ENCODE measurements at regions not wholly inside any gene's neighbourhood (a gene's known extent, or its start where the extent isn't known, plus 50 kb on each side); places are given as distances from the start of the nearest gene placed in this dataset.

- DNase-seq (ENCODE audit: low read depth, low spot score) (no peak), ATAC-seq (no peak)
- H3K4me1 ChIP-seq (ENCODE audit: control insufficient read depth in 1 of 2, insufficient read depth in 2 of 2, low read length in 2 of 2): peaks cover 2 to 16% of the 10 kb centered on the region in 2 experiments; a peak in 3 of 4 replicates
- no TSS peak for BruUV-seq (replicated peaks)
- H2AFZ ChIP-seq (ENCODE audit: low read depth, low read length, poor library complexity, severe bottlenecking): no peak overlapping the region
- no peak overlapping the region for H3K9ac ChIP-seq (ENCODE audit: low read length)
- intact Hi-C loops (cut with micrococcal nuclease): loop anchor here (10.0 kb wide), 1 partner anchor 290 kb away; the partner anchor contains the start of gene BCL6
- RAD21 ChIA-PET (ENCODE audit: low non-redundant PET in 1 of 2, low total read pairs in 2 of 2, uncharacterized antibody in 2 of 2, unreplicated experiment in 2 of 2): no interaction called here
- no peaks in the 10 kb centered on the region for H4K20me1 ChIP-seq (ENCODE audit: insufficient read depth)
- no peaks in the 10 kb centered on the region for H3K36me3 ChIP-seq (ENCODE audit: control insufficient read depth in 1 of 2, insufficient read depth in 2 of 2, low read length in 2 of 2)
- POLR2A ChIA-PET: no interaction called here
- CTCF ChIA-PET: no interaction called here
- H3K27ac ChIP-seq (ENCODE audit: low read depth, low read length): no peak overlapping the region
- no peak for TF ChIP-seq ATF3 (IDR thresholded peaks at IDR 0.05)
- no peak for TF ChIP-seq REST (IDR thresholded peaks at IDR 0.05; ENCODE audit: low read depth)
- TF ChIP-seq YY1 (IDR thresholded peaks at IDR 0.05; ENCODE audit: extremely low read depth, insufficient replicate concordance, low read depth, low read length): no peak
- H3K27me3 ChIP-seq (ENCODE audit: insufficient read depth, low read length): no peaks in the 10 kb centered on the region
- no peak overlapping the region for H3K4me3 ChIP-seq (replicated peaks in 1 of 2; ENCODE audit: low read depth in 1 of 2, low read length in 2 of 2)
- no peaks in the 10 kb centered on the region; the same call in 1 of the 2 replicates for H3K9me2 ChIP-seq (ENCODE audit: insufficient read depth)
- H3K9me3 ChIP-seq (ENCODE audit: control insufficient read depth in 1 of 2, insufficient read depth in 1 of 2, low read depth in 1 of 2, low read length in 2 of 2): no peaks in the 10 kb centered on the region
- H3K4me2 ChIP-seq (ENCODE audit: low read length): no peak overlapping the region
- H3K79me2 ChIP-seq (ENCODE audit: insufficient read depth, low read length): no peaks in the 10 kb centered on the region
These were observed 119.0 kb upstream of the LPP start for GRCh38 chr3:188034989-188035388.

Measured in HCT116 (cell line).